COR-L47 (cell line): ENCODE measurements at regions not wholly inside any gene's neighbourhood (a gene's known extent, or its start where the extent isn't known, plus 50 kb on each side); places are given as distances from the start of the nearest gene placed in this dataset.

ENCODE experiments used
- DNase-seq: peaks from one replicate; lab custom pipeline; 2025; lab: John Stamatoyannopoulos, UW

- DNase-seq: no peak
These were observed 146.3 kb upstream of the TWIST2 start for GRCh38 chr2:238701341-238702206.

- DNase-seq: no peak
These were observed 145.4 kb upstream of the TWIST2 start for GRCh38 chr2:238702276-238703052.

- DNase-seq: no peak
These were observed 144.9 kb upstream of the TWIST2 start for GRCh38 chr2:238703053-238703415.

- DNase-seq: no peak
These were observed 144.4 kb upstream of the TWIST2 start for GRCh38 chr2:238703436-238703835.

- DNase-seq: no peak
These were observed 143.2 kb upstream of the TWIST2 start for GRCh38 chr2:238704471-238705225.

- no peak for DNase-seq
These were observed 141.7 kb upstream of the TWIST2 start for GRCh38 chr2:238706163-238706562.

GRCh38 chr2:238706673-238707072, 141.2 kb upstream of the TWIST2 start:
- DNase-seq: no peak

- DNase-seq: no peak
These were observed 138.4 kb upstream of the TWIST2 start for GRCh38 chr2:238709325-238710025.

- no peak for DNase-seq
These were observed 137.7 kb upstream of the TWIST2 start for GRCh38 chr2:238710032-238710735.

GRCh38 chr2:238710787-238711186, 137.1 kb upstream of the TWIST2 start:
- no peak for DNase-seq

- no peak for DNase-seq
These were observed 136.5 kb upstream of the TWIST2 start for GRCh38 chr2:238711346-238711745.

GRCh38 chr2:238712011-238712410, 135.9 kb upstream of the TWIST2 start:
- DNase-seq: no peak

GRCh38 chr2:238713198-238713826, 134.6 kb upstream of the TWIST2 start:
- DNase-seq: no peak

- no peak for DNase-seq
These were observed 133.8 kb upstream of the TWIST2 start for GRCh38 chr2:238714038-238714528.

- no peak for DNase-seq
These were observed 131.7 kb upstream of the TWIST2 start for GRCh38 chr2:238716171-238716570.

GRCh38 chr2:238716585-238716984, 131.3 kb upstream of the TWIST2 start:
- no peak for DNase-seq

GRCh38 chr2:238717084-238717483, 130.8 kb upstream of the TWIST2 start:
- no peak for DNase-seq

GRCh38 chr2:238719641-238720040, 128.2 kb upstream of the TWIST2 start:
- no peak for DNase-seq

- peak; percentile 19 for DNase-seq
These were observed 127.6 kb upstream of the TWIST2 start for GRCh38 chr2:238720232-238720672.

- DNase-seq: no peak
These were observed 125.7 kb upstream of the TWIST2 start for GRCh38 chr2:238722181-238722580.

GRCh38 chr2:238722883-238723282, 125.0 kb upstream of the TWIST2 start:
- no peak for DNase-seq
